Dedifferentiated amniotic fluid mesenchymal stem cell (primary cell): ENCODE measurements at regions not wholly inside any gene's neighbourhood (a gene's known extent, or its start where the extent isn't known, plus 50 kb on each side); places are given as distances from the start of the nearest gene placed in this dataset.

Source experiments
- DNase-seq: peaks from one replicate; pipeline ENCODE4 v3.0.0-alpha.2; 2016; ENCODE audit errors: extremely low spot score

GRCh38 chr10:10627414-10627813, 390.3 kb upstream of the CELF2 start:
- DNase-seq = no peak

- DNase-seq = no peak
Measured at GRCh38 chr10:10629512-10629911, 388.2 kb upstream of the CELF2 start.

- no peak for DNase-seq
Measured at GRCh38 chr10:10630281-10630680, 387.4 kb upstream of the CELF2 start.

- no peak for DNase-seq
Measured at GRCh38 chr10:10630782-10631181, 386.9 kb upstream of the CELF2 start.

- DNase-seq = no peak
Measured at GRCh38 chr10:10642189-10642588, 375.5 kb upstream of the CELF2 start.

GRCh38 chr10:10642751-10643150, 374.9 kb upstream of the CELF2 start:
- DNase-seq = no peak

GRCh38 chr10:10644008-10644646, 373.5 kb upstream of the CELF2 start:
- DNase-seq = no peak

- no peak for DNase-seq
Measured at GRCh38 chr10:10644676-10645385, 372.8 kb upstream of the CELF2 start.

GRCh38 chr10:10647331-10647730, 370.3 kb upstream of the CELF2 start:
- no peak for DNase-seq

GRCh38 chr10:10657139-10657760, 360.4 kb upstream of the CELF2 start:
- DNase-seq = no peak

- no peak for DNase-seq
Measured at GRCh38 chr10:10658172-10658785, 359.4 kb upstream of the CELF2 start.

- DNase-seq = no peak
Measured at GRCh38 chr10:10660054-10660453, 357.6 kb upstream of the CELF2 start.

- DNase-seq = no peak
Measured at GRCh38 chr10:10661176-10661575, 356.5 kb upstream of the CELF2 start.

- DNase-seq = no peak
Measured at GRCh38 chr10:10662716-10663408, 354.8 kb upstream of the CELF2 start.

GRCh38 chr10:10663622-10664021, 354.1 kb upstream of the CELF2 start:
- no peak for DNase-seq

GRCh38 chr10:10665750-10666149, 351.9 kb upstream of the CELF2 start:
- DNase-seq = no peak

- no peak for DNase-seq
Measured at GRCh38 chr10:10667466-10667865, 350.2 kb upstream of the CELF2 start.

- DNase-seq = no peak
Measured at GRCh38 chr10:10676972-10677371, 340.7 kb upstream of the CELF2 start.

- no peak for DNase-seq
Measured at GRCh38 chr10:10677479-10677878, 340.2 kb upstream of the CELF2 start.

- DNase-seq = no peak
Measured at GRCh38 chr10:10680496-10680895, 337.2 kb upstream of the CELF2 start.

- DNase-seq = no peak
Measured at GRCh38 chr10:10684972-10685371, 332.7 kb upstream of the CELF2 start.

- no peak for DNase-seq
Measured at GRCh38 chr10:10685566-10685965, 332.1 kb upstream of the CELF2 start.
